Activated naive CD8-positive, alpha-beta T cell (primary cell): ENCODE measurements at regions not wholly inside any gene's neighbourhood (a gene's known extent, or its start where the extent isn't known, plus 50 kb on each side); places are given as distances from the start of the nearest gene placed in this dataset.

ENCODE experiments used
- H3K27ac Mint-ChIP-seq: one replicate; pipeline ENCODE4 v1.8.0; 2021; ENCODE audit warnings: mixed read lengths
- H3K27me3 Mint-ChIP-seq: one replicate; pipeline ENCODE4 v1.8.0; 2021; ENCODE audit warnings: mixed read lengths
- H3K36me3 Mint-ChIP-seq: one replicate; pipeline ENCODE4 v1.8.0; 2021; ENCODE audit warnings: mixed read lengths
- H3K4me1 Mint-ChIP-seq: one replicate; pipeline ENCODE4 v1.8.0; 2021; ENCODE audit warnings: low read depth, mixed read lengths
- H3K4me3 Mint-ChIP-seq: one replicate; pipeline ENCODE4 v1.8.0; 2021; ENCODE audit warnings: mild to moderate bottlenecking, mixed read lengths
- H3K9me3 Mint-ChIP-seq: one replicate; pipeline ENCODE4 v1.8.0; 2021; ENCODE audit warnings: low read depth, mixed read lengths

DNA sequence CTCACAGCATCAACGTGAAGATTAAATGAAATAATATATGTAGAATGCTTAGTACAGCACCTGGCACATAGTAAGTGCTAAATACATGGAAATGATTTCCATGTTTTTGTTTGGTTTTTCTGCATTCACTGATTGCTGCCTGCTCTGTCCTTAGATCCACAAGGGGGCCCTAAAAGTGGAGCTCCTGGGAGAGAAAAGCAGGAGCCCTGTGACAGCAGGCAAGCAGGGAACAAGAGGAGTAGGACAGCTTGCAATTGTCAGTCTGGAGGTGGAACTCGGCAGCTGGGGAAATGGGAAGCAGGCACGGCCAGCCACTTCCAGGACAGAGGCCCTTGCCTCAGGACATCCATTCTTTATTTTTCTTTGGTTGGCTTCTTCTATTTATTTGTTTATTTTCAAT lies 292.9 kb downstream of the BMP4 start:
- Mint-ChIP-seq H3K9me3 (peaks cover 12% of the 10 kb centered on the region), H3K36me3 (no peaks in the 10 kb centered on the region), H3K4me3 (no peak overlapping the region), H3K4me1 (no peaks in the 10 kb centered on the region), H3K27ac (no peak overlapping the region), H3K27me3 (peaks cover 2% of the 10 kb centered on the region)

DNA sequence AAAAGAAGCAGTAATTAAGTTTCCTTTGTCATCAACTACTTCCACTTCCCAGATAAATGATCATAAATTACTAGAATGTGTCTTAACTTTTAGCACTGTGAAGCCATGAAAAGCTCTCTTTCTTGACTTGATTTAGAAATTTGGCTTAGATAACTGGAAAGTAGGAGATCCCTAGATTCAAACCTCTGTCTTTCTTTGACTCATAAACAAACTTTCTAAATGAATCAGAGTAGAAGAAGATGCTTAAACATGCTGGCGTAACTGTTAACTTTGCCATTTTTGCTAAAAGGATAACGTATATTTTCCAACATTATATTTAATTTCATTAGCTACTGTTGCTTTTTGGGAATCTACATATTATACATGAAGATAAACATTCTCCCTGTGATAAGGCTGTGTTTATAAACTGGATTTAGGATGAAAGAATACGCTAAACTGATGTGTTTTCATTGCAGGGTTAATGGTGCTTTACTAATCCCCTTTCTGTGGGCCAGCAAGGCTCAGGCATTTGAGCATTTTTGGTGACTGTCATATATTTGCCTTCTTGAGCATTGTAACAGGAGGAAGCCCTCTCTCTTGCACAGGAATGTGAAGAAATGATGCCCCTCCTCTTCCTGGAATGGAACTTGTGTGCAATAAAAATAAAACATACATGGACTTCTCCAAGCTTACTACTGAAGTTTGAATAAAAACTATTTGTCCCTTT lies 301.4 kb downstream of the BMP4 start:
- H3K4me3 Mint-ChIP-seq, result no peak overlapping the region
- H3K4me1 Mint-ChIP-seq, result no peaks in the 10 kb centered on the region
- no peak overlapping the region for H3K27ac Mint-ChIP-seq
- peaks cover 4% of the 10 kb centered on the region for H3K9me3 Mint-ChIP-seq
- H3K36me3 Mint-ChIP-seq, result no peaks in the 10 kb centered on the region
- peaks cover 2% of the 10 kb centered on the region for H3K27me3 Mint-ChIP-seq

- no peaks in the 10 kb centered on the region for H3K36me3 Mint-ChIP-seq
- H3K9me3 Mint-ChIP-seq, result peaks cover 5% of the 10 kb centered on the region
- no peak overlapping the region for H3K27ac Mint-ChIP-seq
- H3K4me3 Mint-ChIP-seq, result no peak overlapping the region
- no peaks in the 10 kb centered on the region for H3K4me1 Mint-ChIP-seq
- H3K27me3 Mint-ChIP-seq, result peaks cover 1% of the 10 kb centered on the region
These were observed 304.6 kb downstream of the BMP4 start for GRCh38 chr14:53652068-53652467.

- peaks cover 1% of the 10 kb centered on the region for H3K27me3 Mint-ChIP-seq
- no peak overlapping the region for H3K27ac Mint-ChIP-seq
- H3K36me3 Mint-ChIP-seq, result no peaks in the 10 kb centered on the region
- H3K4me1 Mint-ChIP-seq, result no peaks in the 10 kb centered on the region
- peaks cover 6% of the 10 kb centered on the region for H3K9me3 Mint-ChIP-seq
- no peak overlapping the region for H3K4me3 Mint-ChIP-seq
These were observed 305.4 kb downstream of the BMP4 start for GRCh38 chr14:53651096-53651740.

DNA sequence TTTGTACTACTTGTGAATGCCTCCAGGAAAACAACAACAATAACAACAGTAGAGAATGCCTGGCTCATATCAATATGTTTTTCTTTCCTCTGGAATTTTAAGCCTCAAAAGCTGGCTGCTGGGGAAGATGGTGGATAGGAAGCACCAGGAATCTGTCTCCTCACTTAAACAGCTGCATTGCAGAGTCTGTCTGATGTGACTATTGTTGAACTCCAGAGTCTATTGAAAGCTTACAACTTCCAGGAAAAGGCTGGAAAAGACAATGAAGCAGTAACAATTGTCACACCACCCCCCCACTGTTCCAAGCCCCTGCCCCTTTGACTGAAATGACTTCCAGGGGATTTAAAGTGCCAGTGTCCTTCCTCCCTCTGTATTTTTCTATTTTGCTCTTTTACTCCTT lies 309.7 kb downstream of the BMP4 start:
- Mint-ChIP-seq H3K4me3 (no peak overlapping the region), H3K4me1 (no peaks in the 10 kb centered on the region)

DNA sequence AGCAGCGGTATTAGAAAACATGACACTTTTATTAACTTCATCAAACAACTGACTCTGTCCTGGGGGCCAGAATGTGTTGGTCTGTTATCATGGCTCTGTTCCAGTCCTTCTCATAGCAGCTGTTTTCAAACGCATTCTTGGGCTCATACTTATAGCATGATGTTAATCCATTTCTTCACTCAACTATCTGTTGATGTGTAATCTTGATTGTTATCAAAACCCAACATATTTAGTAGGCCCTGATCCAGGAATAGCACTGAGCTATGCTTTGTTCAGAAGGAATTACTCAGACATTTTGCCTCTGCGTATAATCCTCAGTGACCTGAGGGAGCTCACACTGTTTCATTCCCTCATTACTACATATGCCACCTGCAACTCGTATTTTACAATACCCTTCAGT lies 315.9 kb downstream of the BMP4 start:
- H3K36me3 Mint-ChIP-seq, result no peaks in the 10 kb centered on the region
- no peaks in the 10 kb centered on the region for H3K4me1 Mint-ChIP-seq
- H3K27me3 Mint-ChIP-seq, result no peaks in the 10 kb centered on the region
- H3K4me3 Mint-ChIP-seq, result no peak overlapping the region
- peaks cover 14% of the 10 kb centered on the region for H3K9me3 Mint-ChIP-seq
- no peak overlapping the region for H3K27ac Mint-ChIP-seq

More for the DNA sequence above, 309.7 kb downstream of the BMP4 start:
- H3K27ac Mint-ChIP-seq, result no peak overlapping the region
- H3K27me3 Mint-ChIP-seq, result peaks cover 1% of the 10 kb centered on the region
- H3K36me3 Mint-ChIP-seq, result no peaks in the 10 kb centered on the region
- H3K9me3 Mint-ChIP-seq, result peaks cover 17% of the 10 kb centered on the region

- Mint-ChIP-seq H3K27ac (no peak overlapping the region), H3K27me3 (no peaks in the 10 kb centered on the region), H3K4me3 (no peak overlapping the region), H3K4me1 (no peaks in the 10 kb centered on the region), H3K9me3 (peaks cover 12% of the 10 kb centered on the region), H3K36me3 (no peaks in the 10 kb centered on the region)
These were observed 317.7 kb downstream of the BMP4 start for GRCh38 chr14:53638966-53639365.

DNA sequence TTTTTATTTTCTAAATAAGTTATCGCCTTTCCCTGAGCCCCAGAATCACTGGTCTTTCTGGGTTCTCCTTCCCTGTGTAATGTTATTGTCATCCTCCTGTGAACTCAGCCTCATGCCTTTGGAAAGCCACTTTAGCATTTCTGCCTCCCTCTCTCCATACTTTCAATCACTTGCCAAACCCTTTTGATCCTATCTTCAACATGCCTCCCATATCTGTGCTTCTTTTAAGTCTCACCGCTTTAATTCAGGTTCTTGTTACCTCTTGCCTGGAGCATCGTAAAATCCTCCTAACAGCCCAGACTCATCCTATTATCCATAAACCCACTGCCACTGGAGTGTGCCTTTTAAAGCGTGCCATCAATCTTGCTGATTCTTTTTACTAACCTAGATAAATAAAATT lies 321.8 kb downstream of the BMP4 start:
- H3K9me3 Mint-ChIP-seq, result peaks cover 12% of the 10 kb centered on the region
- H3K4me3 Mint-ChIP-seq, result no peak overlapping the region
- no peak overlapping the region for H3K27ac Mint-ChIP-seq
- H3K4me1 Mint-ChIP-seq, result no peaks in the 10 kb centered on the region
- no peaks in the 10 kb centered on the region for H3K27me3 Mint-ChIP-seq
- H3K36me3 Mint-ChIP-seq, result no peaks in the 10 kb centered on the region

DNA sequence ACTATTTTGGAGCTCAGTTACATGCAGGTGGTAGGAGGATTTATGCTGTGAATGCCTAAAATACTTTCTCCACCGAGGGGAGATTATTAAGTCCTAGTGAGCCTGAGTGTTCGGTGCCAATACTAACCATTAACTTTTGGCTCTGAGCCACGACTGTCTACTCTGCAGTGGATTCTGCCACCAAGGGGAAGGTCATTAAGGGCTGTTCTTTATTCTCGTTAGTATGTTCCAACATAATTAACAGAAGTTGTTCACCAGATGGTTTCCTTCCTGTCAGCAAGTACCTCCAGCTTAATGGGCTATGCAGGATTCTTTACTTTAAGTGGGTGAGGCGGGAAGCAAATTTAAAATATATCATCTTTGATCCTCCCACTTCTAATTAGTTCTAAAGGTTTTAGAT lies 326.3 kb downstream of the BMP4 start:
- Mint-ChIP-seq H3K9me3 (peaks cover 7% of the 10 kb centered on the region), H3K4me3 (no peak overlapping the region), H3K36me3 (no peaks in the 10 kb centered on the region), H3K4me1 (no peaks in the 10 kb centered on the region), H3K27me3 (no peaks in the 10 kb centered on the region), H3K27ac (no peak overlapping the region)

DNA sequence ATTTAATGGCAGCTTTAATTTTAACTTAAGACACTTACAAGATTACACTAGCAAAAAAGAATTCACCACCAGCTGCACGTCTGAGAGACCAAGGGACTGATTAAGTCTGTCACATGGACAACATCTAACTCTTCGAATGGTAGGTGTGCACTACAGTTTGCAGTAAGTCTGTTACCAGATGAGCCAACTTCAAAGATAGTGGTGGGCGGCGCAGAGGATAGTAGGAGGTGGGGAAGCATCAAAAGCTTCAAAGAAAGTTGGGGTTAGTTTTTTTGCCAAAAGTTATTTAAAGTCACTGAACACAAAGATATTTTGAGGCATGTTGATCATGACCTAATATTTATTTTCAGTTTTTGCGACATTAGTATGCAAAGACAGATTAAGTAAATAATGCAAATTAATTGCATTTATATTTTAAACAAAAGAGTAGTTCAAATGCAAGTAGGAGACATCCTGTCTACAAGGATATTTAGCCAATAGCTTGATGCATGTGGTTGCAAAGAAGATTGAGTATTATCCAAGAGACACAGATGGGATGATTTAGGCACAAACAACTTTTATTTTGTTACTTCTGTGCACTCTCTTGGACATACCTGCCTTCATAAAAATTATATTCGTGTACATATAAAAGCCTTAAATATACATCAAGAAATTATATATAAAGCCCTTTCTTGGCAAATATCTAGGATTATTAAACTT lies 327.7 kb downstream of the BMP4 start:
- Mint-ChIP-seq H3K4me3 (no peak overlapping the region), H3K27me3 (peaks cover 2% of the 10 kb centered on the region), H3K36me3 (no peaks in the 10 kb centered on the region), H3K9me3 (peaks cover 3% of the 10 kb centered on the region), H3K4me1 (no peaks in the 10 kb centered on the region), H3K27ac (no peak overlapping the region)

- no peaks in the 10 kb centered on the region for H3K9me3 Mint-ChIP-seq
- H3K4me3 Mint-ChIP-seq, result no peak overlapping the region
- no peaks in the 10 kb centered on the region for H3K4me1 Mint-ChIP-seq
- peaks cover 2% of the 10 kb centered on the region for H3K27me3 Mint-ChIP-seq
- H3K36me3 Mint-ChIP-seq, result no peaks in the 10 kb centered on the region
- H3K27ac Mint-ChIP-seq, result no peak overlapping the region
These were observed 328.4 kb downstream of the BMP4 start for GRCh38 chr14:53628261-53628660.

DNA sequence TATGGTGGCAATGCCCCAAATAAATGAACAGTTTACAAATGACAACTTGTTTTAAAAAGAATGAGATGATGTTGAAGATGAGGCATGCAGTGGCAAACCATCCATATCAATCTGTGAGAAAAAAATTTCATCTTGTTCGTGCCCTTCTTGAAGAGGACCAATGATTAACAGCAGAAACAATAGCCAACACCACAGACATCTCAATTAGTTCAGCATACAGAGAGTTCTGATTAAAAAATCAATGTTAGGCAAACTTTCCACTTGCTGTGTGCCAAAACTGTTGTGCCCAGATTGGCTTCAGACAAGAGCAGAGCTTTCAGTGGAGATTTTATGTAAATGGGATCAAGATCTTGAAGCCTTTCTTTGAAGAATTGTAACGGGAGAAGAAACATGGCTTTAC lies 329.9 kb downstream of the BMP4 start:
- Mint-ChIP-seq H3K36me3 (no peaks in the 10 kb centered on the region), H3K27ac (no peak overlapping the region), H3K4me1 (no peaks in the 10 kb centered on the region), H3K4me3 (no peak overlapping the region), H3K9me3 (no peaks in the 10 kb centered on the region), H3K27me3 (peaks cover 2% of the 10 kb centered on the region)

DNA sequence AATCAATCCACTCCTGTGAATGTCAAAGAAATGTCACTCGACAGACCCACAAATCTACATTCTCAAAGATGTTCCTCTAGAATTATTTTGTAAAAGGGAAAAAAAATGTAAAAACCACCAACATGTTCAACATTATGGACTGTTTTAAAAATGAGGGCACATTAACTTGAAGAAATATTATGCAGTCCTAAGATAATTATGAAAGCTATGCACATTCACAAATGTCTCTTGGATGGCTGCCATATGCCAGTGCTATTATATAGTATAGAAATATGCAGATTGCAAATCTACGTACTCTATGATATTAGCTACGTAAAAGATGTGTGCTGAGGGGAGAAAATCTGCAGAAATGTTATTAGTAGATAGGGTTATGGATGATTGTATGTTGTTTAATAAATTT lies 334.2 kb downstream of the BMP4 start:
- Mint-ChIP-seq H3K27me3 (peaks cover 2% of the 10 kb centered on the region), H3K27ac (no peak overlapping the region), H3K4me1 (no peaks in the 10 kb centered on the region), H3K36me3 (no peaks in the 10 kb centered on the region), H3K9me3 (no peaks in the 10 kb centered on the region), H3K4me3 (no peak overlapping the region)

GRCh38 chr14:53621921-53622320 lies 334.7 kb downstream of the BMP4 start:
- H3K9me3 Mint-ChIP-seq, result no peaks in the 10 kb centered on the region
- H3K4me3 Mint-ChIP-seq, result no peak overlapping the region
- no peaks in the 10 kb centered on the region for H3K36me3 Mint-ChIP-seq
- H3K27me3 Mint-ChIP-seq, result peaks cover 2% of the 10 kb centered on the region
- H3K4me1 Mint-ChIP-seq, result no peaks in the 10 kb centered on the region
- no peak overlapping the region for H3K27ac Mint-ChIP-seq

DNA sequence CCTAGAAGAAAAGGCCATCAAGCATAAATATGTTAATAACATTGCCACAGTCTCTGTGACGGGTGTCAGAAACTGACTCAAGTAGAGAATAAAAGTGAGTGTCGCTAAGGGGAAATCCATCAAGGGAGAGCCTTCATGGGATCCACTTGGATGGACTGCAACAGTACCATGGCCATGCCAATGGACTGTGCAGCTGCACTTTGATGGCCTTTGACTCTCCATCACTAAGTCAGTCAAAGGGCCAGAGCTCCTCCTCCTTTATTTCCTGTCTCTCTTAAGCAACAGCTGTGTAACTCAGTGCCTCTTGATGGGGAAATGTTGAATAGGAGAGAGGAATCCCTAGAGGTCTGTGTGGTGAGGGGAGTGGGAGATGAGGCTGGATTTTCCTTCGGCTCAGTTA lies 335.2 kb downstream of the BMP4 start:
- H3K27ac Mint-ChIP-seq, result no peak overlapping the region
- no peaks in the 10 kb centered on the region for H3K4me1 Mint-ChIP-seq
- peaks cover 2% of the 10 kb centered on the region for H3K27me3 Mint-ChIP-seq
- H3K36me3 Mint-ChIP-seq, result no peaks in the 10 kb centered on the region
- no peak overlapping the region for H3K4me3 Mint-ChIP-seq
- no peaks in the 10 kb centered on the region for H3K9me3 Mint-ChIP-seq
